ENCODE measurements at regions not wholly inside any gene's neighbourhood (a gene's known extent, or its start where the extent isn't known, plus 50 kb on each side); places are given as distances from the start of the nearest gene placed in this dataset.

DNA sequence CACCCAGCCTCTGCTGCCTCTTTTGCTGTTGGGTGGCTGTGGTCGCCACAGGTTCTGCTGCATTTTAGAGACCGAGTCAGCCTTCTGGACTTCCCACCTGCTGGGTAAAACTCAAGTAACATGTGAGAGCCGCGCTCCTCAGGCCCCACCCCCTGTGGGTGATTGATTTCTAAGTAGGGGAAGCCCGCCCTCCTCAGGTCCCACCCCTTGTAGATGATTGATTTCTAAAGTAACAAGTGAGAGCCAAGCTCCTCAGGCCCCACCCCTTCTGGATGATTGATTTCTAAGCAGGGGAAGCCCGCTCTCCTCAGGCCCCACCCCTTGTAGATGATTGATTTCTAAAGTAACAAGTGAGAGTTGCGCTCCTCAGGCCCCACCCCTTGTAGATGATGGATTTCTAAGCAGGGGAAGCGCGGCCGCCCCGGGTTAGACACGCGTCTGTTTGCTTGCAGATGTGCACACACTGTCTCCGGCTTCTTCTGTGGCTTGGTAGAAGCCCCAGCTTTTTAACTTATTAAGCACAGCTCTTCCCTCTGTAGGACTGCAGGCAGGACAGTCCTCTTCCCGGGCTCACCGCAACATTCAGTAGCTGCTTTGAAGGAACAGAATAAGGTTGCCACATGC, 83.4 kb downstream of the FAM43A start (continued):
- TF ChIP-seq, protein P1, sequence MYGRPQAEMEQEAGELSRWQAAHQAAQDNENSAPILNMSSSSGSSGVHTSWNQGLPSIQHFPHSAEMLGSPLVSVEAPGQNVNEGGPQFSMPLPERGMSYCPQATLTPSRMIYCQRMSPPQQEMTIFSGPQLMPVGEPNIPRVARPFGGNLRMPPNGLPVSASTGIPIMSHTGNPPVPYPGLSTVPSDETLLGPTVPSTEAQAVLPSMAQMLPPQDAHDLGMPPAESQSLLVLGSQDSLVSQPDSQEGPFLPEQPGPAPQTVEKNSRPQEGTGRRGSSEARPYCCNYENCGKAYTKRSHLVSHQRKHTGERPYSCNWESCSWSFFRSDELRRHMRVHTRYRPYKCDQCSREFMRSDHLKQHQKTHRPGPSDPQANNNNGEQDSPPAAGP (tag by site-specific recombination; IDR thresholded peaks at IDR 0.05), result no peak
- TF ChIP-seq ZNF521 (tag by site-specific recombination; IDR thresholded peaks at IDR 0.05), result no peak
- peak; percentile 33; the same call in 1 of the 2 replicates for TF ChIP-seq ZBTB17 (tag by site-specific recombination; IDR thresholded peaks at IDR 0.05)
- TF ChIP-seq, protein P2, sequence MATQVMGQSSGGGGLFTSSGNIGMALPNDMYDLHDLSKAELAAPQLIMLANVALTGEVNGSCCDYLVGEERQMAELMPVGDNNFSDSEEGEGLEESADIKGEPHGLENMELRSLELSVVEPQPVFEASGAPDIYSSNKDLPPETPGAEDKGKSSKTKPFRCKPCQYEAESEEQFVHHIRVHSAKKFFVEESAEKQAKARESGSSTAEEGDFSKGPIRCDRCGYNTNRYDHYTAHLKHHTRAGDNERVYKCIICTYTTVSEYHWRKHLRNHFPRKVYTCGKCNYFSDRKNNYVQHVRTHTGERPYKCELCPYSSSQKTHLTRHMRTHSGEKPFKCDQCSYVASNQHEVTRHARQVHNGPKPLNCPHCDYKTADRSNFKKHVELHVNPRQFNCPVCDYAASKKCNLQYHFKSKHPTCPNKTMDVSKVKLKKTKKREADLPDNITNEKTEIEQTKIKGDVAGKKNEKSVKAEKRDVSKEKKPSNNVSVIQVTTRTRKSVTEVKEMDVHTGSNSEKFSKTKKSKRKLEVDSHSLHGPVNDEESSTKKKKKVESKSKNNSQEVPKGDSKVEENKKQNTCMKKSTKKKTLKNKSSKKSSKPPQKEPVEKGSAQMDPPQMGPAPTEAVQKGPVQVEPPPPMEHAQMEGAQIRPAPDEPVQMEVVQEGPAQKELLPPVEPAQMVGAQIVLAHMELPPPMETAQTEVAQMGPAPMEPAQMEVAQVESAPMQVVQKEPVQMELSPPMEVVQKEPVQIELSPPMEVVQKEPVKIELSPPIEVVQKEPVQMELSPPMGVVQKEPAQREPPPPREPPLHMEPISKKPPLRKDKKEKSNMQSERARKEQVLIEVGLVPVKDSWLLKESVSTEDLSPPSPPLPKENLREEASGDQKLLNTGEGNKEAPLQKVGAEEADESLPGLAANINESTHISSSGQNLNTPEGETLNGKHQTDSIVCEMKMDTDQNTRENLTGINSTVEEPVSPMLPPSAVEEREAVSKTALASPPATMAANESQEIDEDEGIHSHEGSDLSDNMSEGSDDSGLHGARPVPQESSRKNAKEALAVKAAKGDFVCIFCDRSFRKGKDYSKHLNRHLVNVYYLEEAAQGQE (tag by site-specific recombination; IDR thresholded peaks at IDR 0.05), result no peak
- no peak for TF ChIP-seq ZNF23 (tag by site-specific recombination; IDR thresholded peaks at IDR 0.05; ENCODE audit: borderline replicate concordance)
- no peak for TF ChIP-seq ZNF768 (tag by site-specific recombination; IDR thresholded peaks at IDR 0.05)
- peak; percentile 81 for TF ChIP-seq SCRT2 (tag by site-specific recombination; IDR thresholded peaks at IDR 0.05)
- no peak for TF ChIP-seq GLIS1 (tag by site-specific recombination; IDR thresholded peaks at IDR 0.05)
- TF ChIP-seq ZNF514 (tag by site-specific recombination; IDR thresholded peaks at IDR 0.05), result no peak
- TF ChIP-seq, protein P3, sequence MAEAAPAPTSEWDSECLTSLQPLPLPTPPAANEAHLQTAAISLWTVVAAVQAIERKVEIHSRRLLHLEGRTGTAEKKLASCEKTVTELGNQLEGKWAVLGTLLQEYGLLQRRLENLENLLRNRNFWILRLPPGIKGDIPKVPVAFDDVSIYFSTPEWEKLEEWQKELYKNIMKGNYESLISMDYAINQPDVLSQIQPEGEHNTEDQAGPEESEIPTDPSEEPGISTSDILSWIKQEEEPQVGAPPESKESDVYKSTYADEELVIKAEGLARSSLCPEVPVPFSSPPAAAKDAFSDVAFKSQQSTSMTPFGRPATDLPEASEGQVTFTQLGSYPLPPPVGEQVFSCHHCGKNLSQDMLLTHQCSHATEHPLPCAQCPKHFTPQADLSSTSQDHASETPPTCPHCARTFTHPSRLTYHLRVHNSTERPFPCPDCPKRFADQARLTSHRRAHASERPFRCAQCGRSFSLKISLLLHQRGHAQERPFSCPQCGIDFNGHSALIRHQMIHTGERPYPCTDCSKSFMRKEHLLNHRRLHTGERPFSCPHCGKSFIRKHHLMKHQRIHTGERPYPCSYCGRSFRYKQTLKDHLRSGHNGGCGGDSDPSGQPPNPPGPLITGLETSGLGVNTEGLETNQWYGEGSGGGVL (tag by site-specific recombination; IDR thresholded peaks at IDR 0.05), result no peak
- TF ChIP-seq ZNF423 (tag by site-specific recombination; IDR thresholded peaks at IDR 0.05), result no peak
- TF ChIP-seq ZNF837 (tag by site-specific recombination; IDR thresholded peaks at IDR 0.05), result no peak
- TF ChIP-seq REPIN1 (tag by site-specific recombination; IDR thresholded peaks at IDR 0.05; ENCODE audit: low read depth), result no peak
- no peak for TF ChIP-seq ZNF114 (tag by site-specific recombination; IDR thresholded peaks at IDR 0.05)
- no peak for TF ChIP-seq ZNF76 (tag by site-specific recombination; IDR thresholded peaks at IDR 0.05; ENCODE audit: borderline replicate concordance, low read depth)
- peak; percentile 5; the same call in 1 of the 2 replicates for TF ChIP-seq SCRT1 (tag by site-specific recombination; IDR thresholded peaks at IDR 0.05; ENCODE audit: borderline replicate concordance)
- TF ChIP-seq, protein P4, sequence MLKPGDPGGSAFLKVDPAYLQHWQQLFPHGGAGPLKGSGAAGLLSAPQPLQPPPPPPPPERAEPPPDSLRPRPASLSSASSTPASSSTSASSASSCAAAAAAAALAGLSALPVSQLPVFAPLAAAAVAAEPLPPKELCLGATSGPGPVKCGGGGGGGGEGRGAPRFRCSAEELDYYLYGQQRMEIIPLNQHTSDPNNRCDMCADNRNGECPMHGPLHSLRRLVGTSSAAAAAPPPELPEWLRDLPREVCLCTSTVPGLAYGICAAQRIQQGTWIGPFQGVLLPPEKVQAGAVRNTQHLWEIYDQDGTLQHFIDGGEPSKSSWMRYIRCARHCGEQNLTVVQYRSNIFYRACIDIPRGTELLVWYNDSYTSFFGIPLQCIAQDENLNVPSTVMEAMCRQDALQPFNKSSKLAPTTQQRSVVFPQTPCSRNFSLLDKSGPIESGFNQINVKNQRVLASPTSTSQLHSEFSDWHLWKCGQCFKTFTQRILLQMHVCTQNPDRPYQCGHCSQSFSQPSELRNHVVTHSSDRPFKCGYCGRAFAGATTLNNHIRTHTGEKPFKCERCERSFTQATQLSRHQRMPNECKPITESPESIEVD (tag by site-specific recombination; IDR thresholded peaks at IDR 0.05), result no peak
- TF ChIP-seq, protein P5, sequence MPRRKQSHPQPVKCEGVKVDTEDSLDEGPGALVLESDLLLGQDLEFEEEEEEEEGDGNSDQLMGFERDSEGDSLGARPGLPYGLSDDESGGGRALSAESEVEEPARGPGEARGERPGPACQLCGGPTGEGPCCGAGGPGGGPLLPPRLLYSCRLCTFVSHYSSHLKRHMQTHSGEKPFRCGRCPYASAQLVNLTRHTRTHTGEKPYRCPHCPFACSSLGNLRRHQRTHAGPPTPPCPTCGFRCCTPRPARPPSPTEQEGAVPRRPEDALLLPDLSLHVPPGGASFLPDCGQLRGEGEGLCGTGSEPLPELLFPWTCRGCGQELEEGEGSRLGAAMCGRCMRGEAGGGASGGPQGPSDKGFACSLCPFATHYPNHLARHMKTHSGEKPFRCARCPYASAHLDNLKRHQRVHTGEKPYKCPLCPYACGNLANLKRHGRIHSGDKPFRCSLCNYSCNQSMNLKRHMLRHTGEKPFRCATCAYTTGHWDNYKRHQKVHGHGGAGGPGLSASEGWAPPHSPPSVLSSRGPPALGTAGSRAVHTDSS (tag by site-specific recombination; IDR thresholded peaks at IDR 0.05), result no peak
- no peak for TF ChIP-seq ZNF610 (tag by site-specific recombination; IDR thresholded peaks at IDR 0.05; ENCODE audit: borderline replicate concordance)
- no peak for TF ChIP-seq ZNF184 (tag by site-specific recombination; IDR thresholded peaks at IDR 0.05)
- TF ChIP-seq, protein P6, sequence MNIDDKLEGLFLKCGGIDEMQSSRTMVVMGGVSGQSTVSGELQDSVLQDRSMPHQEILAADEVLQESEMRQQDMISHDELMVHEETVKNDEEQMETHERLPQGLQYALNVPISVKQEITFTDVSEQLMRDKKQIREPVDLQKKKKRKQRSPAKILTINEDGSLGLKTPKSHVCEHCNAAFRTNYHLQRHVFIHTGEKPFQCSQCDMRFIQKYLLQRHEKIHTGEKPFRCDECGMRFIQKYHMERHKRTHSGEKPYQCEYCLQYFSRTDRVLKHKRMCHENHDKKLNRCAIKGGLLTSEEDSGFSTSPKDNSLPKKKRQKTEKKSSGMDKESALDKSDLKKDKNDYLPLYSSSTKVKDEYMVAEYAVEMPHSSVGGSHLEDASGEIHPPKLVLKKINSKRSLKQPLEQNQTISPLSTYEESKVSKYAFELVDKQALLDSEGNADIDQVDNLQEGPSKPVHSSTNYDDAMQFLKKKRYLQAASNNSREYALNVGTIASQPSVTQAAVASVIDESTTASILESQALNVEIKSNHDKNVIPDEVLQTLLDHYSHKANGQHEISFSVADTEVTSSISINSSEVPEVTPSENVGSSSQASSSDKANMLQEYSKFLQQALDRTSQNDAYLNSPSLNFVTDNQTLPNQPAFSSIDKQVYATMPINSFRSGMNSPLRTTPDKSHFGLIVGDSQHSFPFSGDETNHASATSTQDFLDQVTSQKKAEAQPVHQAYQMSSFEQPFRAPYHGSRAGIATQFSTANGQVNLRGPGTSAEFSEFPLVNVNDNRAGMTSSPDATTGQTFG (tag by site-specific recombination; IDR thresholded peaks at IDR 0.05; ENCODE audit: borderline replicate concordance), result no peak
- TF ChIP-seq FEZF1 (tag by site-specific recombination; IDR thresholded peaks at IDR 0.05), result no peak
- no peak for TF ChIP-seq ZFP3 (tag by site-specific recombination; IDR thresholded peaks at IDR 0.05; ENCODE audit: low read depth)
- TF ChIP-seq ZNF16 (tag by site-specific recombination; IDR thresholded peaks at IDR 0.05; ENCODE audit: low read depth), result no peak
- TF ChIP-seq ZFP37 (tag by site-specific recombination; IDR thresholded peaks at IDR 0.05), result no peak
- TF ChIP-seq ZNF239 (tag by site-specific recombination; IDR thresholded peaks at IDR 0.05), result no peak
- no peak for TF ChIP-seq ZNF585B (tag by site-specific recombination; IDR thresholded peaks at IDR 0.05)
